Inferior parietal cortex (tissue), 1 donor: ENCODE measurements at regions not wholly inside any gene's neighbourhood (a gene's known extent, or its start where the extent isn't known, plus 50 kb on each side); places are given as distances from the start of the nearest gene placed in this dataset.
"Not testable (repeated sequence)": the region's sequence is repeated elsewhere in the genome, so short reads cannot be mapped to it uniquely, and the experiment has no call there.

ENCODE experiments used
- DNase-seq: peaks from one replicate; pipeline ENCODE4 v3.0.0-alpha.2; 2016; ENCODE audit errors: extremely low spot score

- no peak for DNase-seq
These were observed 423.2 kb upstream of the ONECUT1 start for GRCh38 chr15:53213336-53213735.

GRCh38 chr15:53212785-53213184, 422.6 kb upstream of the ONECUT1 start:
- no peak for DNase-seq

- DNase-seq, result no peak
These were observed 420.5 kb upstream of the ONECUT1 start for GRCh38 chr15:53210653-53211052.

- DNase-seq, result no peak
These were observed 419.4 kb upstream of the ONECUT1 start for GRCh38 chr15:53209396-53210042.

GRCh38 chr15:53208751-53209150, 418.6 kb upstream of the ONECUT1 start:
- no peak for DNase-seq

- no peak for DNase-seq
These were observed 413.3 kb upstream of the ONECUT1 start for GRCh38 chr15:53203454-53203853.

- no peak for DNase-seq
These were observed 412.7 kb upstream of the ONECUT1 start for GRCh38 chr15:53202876-53203275.

- peak; percentile 71 for DNase-seq
These were observed 407.3 kb upstream of the ONECUT1 start for GRCh38 chr15:53197426-53197839.

GRCh38 chr15:53196788-53197187, 406.7 kb upstream of the ONECUT1 start:
- no peak for DNase-seq

- DNase-seq, result no peak
These were observed 406.1 kb upstream of the ONECUT1 start for GRCh38 chr15:53196242-53196641.

GRCh38 chr15:53193149-53193548, 403.0 kb upstream of the ONECUT1 start:
- no peak for DNase-seq

GRCh38 chr15:53189860-53190259, 399.7 kb upstream of the ONECUT1 start:
- DNase-seq, result no peak

- not testable (repeated sequence) for DNase-seq
These were observed 393.3 kb upstream of the ONECUT1 start for GRCh38 chr15:53183449-53183848.

- DNase-seq, result no peak
These were observed 381.4 kb upstream of the ONECUT1 start for GRCh38 chr15:53171571-53171970.

- no peak for DNase-seq
These were observed 376.6 kb upstream of the ONECUT1 start for GRCh38 chr15:53166684-53167201.

- DNase-seq, result no peak
These were observed 376.0 kb upstream of the ONECUT1 start for GRCh38 chr15:53165988-53166683.

- no peak for DNase-seq
These were observed 370.1 kb upstream of the ONECUT1 start for GRCh38 chr15:53160092-53160704.

- DNase-seq, result no peak
These were observed 369.3 kb upstream of the ONECUT1 start for GRCh38 chr15:53159458-53159857.

- DNase-seq, result no peak
These were observed 368.9 kb upstream of the ONECUT1 start for GRCh38 chr15:53158995-53159394.

GRCh38 chr15:53133255-53133850, 343.2 kb upstream of the ONECUT1 start:
- no peak for DNase-seq

GRCh38 chr15:53130943-53131342, 340.8 kb upstream of the ONECUT1 start:
- DNase-seq, result no peak

GRCh38 chr15:53129121-53129904, 339.2 kb upstream of the ONECUT1 start:
- DNase-seq, result no peak
